Muscle of arm (tissue), 1 donor: ENCODE measurements at regions not wholly inside any gene's neighbourhood (a gene's known extent, or its start where the extent isn't known, plus 50 kb on each side); places are given as distances from the start of the nearest gene placed in this dataset.

ENCODE experiments used
- DNase-seq: peaks from one replicate; pipeline ENCODE4 v3.0.0-alpha.2; 2013

GRCh38 chr14:26004342-26004741 lies 593.5 kb downstream of the NOVA1 start:
- DNase-seq: no peak

GRCh38 chr14:25993830-25994229 lies 604.0 kb downstream of the NOVA1 start:
- no peak for DNase-seq

- no peak for DNase-seq
Observed at GRCh38 chr14:25988536-25988935, 609.3 kb downstream of the NOVA1 start.

- no peak for DNase-seq
Observed at GRCh38 chr14:25955772-25956171, 642.1 kb downstream of the NOVA1 start.

- peak; percentile 66 for DNase-seq
Observed at GRCh38 chr14:25953532-25954139, 644.2 kb downstream of the NOVA1 start.

GRCh38 chr14:25945746-25946145 lies 652.1 kb downstream of the NOVA1 start:
- no peak for DNase-seq

GRCh38 chr14:25944020-25944419 lies 653.8 kb downstream of the NOVA1 start:
- DNase-seq: no peak

- no peak for DNase-seq
Observed at GRCh38 chr14:25943329-25943728, 654.5 kb downstream of the NOVA1 start.

- no peak for DNase-seq
Observed at GRCh38 chr14:25942090-25942489, 655.7 kb downstream of the NOVA1 start.

GRCh38 chr14:25933731-25934130 lies 664.1 kb downstream of the NOVA1 start:
- no peak for DNase-seq

- no peak for DNase-seq
Observed at GRCh38 chr14:25929881-25930615, 667.8 kb downstream of the NOVA1 start.

GRCh38 chr14:25911831-25912230 lies 686.0 kb downstream of the NOVA1 start:
- no peak for DNase-seq

GRCh38 chr14:25909045-25909747 lies 688.6 kb downstream of the NOVA1 start:
- DNase-seq: no peak

GRCh38 chr14:25908277-25909044 lies 689.4 kb downstream of the NOVA1 start:
- no peak for DNase-seq

- DNase-seq: no peak
Observed at GRCh38 chr14:25904446-25904845, 693.4 kb downstream of the NOVA1 start.

GRCh38 chr14:25899197-25899596 lies 698.6 kb downstream of the NOVA1 start:
- no peak for DNase-seq

GRCh38 chr14:25896777-25897176 lies 701.1 kb downstream of the NOVA1 start:
- DNase-seq: no peak

GRCh38 chr14:25895740-25896139 lies 702.1 kb downstream of the NOVA1 start:
- DNase-seq: no peak

- no peak for DNase-seq
Observed at GRCh38 chr14:25887251-25887878, 710.5 kb downstream of the NOVA1 start.

GRCh38 chr14:25884657-25885056 lies 713.2 kb downstream of the NOVA1 start:
- DNase-seq: no peak

- no peak for DNase-seq
Observed at GRCh38 chr14:25882899-25883298, 714.9 kb downstream of the NOVA1 start.

GRCh38 chr14:25875475-25875874 lies 722.4 kb downstream of the NOVA1 start:
- no peak for DNase-seq
